Adrenal gland (tissue), 5 donors: ENCODE measurements at regions not wholly inside any gene's neighbourhood (a gene's known extent, or its start where the extent isn't known, plus 50 kb on each side); places are given as distances from the start of the nearest gene placed in this dataset.

Experiments
- POLR2A ChIP-seq, 2 donors: fragments of 450-650 bp; IDR thresholded peaks; one replicate each; pipeline ENCODE4 v1.6.1; 2017; ENCODE audit warnings: antibody characterized with exemption in 2 of 2, mild to moderate bottlenecking in 2 of 2, moderate library complexity in 1 of 2
- TF ChIP-seq, protein P1 (sequence below), 6 experiments: fragments of 450-650 bp in 4 of 6; fragments of 200-600 bp in 2 of 6; sonication (generic) in 1 of 6; IDR thresholded peaks; 1 replicate in 5 of 6; 2 replicates in 1 of 6; pipeline versions ENCODE4 v1.5.1 to v1.8.0; 2016 to 2021; ENCODE audit warnings: antibody characterized with exemption in 6 of 6, mild to moderate bottlenecking in 2 of 6, moderate library complexity in 1 of 6
- donor health status: DM: no; HTN: no; CAD: no.

DNA sequence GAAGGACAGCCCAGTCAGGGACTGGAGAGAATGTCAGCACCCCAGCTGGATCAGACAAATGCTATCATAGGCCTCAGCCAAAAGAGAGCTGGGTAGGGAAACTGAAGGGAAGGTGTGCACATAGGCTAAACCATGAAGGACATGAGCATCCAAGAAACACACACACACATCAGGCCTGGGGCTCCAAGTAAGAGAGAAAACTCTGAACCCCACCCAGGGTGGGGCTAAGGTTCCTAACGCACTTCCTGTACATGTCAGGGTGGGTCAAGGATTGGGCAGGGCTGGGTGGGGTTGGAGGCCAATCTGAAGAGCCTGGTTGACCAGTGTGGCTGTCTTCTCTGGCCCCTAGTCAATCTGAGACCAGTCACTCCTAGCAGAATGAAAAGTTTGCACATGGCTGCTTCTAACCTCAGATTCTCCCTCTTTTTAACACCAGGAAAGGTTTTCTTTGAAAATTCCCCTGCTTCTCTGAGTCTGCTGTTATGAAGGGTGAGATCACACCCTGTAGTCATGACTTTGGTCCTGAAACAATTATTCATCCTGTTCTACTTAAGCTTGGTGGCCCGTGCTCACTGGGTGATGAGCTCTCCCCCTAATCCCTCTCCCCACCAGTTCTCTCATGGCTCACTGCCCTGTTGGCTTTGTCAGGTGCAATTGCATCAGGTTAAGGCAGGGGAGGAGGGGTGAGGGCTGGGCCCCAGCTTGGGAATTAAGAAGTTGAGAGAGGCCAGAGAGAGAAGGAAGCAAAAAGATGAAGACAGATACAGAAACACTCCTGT is 88.4 kb downstream of the MAFB start:
- TF ChIP-seq, protein P1, sequence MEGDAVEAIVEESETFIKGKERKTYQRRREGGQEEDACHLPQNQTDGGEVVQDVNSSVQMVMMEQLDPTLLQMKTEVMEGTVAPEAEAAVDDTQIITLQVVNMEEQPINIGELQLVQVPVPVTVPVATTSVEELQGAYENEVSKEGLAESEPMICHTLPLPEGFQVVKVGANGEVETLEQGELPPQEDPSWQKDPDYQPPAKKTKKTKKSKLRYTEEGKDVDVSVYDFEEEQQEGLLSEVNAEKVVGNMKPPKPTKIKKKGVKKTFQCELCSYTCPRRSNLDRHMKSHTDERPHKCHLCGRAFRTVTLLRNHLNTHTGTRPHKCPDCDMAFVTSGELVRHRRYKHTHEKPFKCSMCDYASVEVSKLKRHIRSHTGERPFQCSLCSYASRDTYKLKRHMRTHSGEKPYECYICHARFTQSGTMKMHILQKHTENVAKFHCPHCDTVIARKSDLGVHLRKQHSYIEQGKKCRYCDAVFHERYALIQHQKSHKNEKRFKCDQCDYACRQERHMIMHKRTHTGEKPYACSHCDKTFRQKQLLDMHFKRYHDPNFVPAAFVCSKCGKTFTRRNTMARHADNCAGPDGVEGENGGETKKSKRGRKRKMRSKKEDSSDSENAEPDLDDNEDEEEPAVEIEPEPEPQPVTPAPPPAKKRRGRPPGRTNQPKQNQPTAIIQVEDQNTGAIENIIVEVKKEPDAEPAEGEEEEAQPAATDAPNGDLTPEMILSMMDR (IDR thresholded peaks at IDR 0.05) = no peak
- TF ChIP-seq POLR2A (IDR thresholded peaks at IDR 0.05) = no peak
